ENCODE measurements at regions not wholly inside any gene's neighbourhood (a gene's known extent, or its start where the extent isn't known, plus 50 kb on each side); places are given as distances from the start of the nearest gene placed in this dataset.
"Not testable (repeated sequence)": the region's sequence is repeated elsewhere in the genome, so short reads cannot be mapped to it uniquely, and the experiment has no call there.

GRCh38 chrY:20042993-20043392 is 298.5 kb upstream of the KDM5D start:
- DNase-seq (ENCODE audit: low spot score), result no peak

DNA sequence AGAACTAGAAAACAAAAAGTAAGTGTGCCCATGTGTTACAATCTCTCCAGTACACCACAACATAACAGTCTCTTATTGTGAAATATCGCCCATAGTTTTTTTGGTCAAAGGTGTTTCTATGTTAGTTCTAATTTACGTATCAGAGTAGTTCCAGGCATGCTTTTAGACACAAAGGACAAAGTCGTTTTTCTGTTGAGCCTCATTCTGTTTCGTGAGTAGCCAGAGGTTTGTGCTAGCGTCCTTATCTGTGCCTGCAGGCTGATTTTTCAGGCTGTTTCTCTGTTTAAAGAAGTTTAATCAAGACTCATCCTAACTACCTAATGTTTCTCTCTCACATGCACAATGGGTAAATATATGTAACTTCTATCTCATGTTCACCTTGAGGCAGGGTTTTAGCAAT is 281.1 kb upstream of the KDM5D start:
- no peak for DNase-seq (ENCODE audit: low spot score)

- not testable (repeated sequence) for DNase-seq (ENCODE audit: low spot score)
Measured at GRCh38 chrY:19993410-19993809, 248.9 kb upstream of the KDM5D start.

DNA sequence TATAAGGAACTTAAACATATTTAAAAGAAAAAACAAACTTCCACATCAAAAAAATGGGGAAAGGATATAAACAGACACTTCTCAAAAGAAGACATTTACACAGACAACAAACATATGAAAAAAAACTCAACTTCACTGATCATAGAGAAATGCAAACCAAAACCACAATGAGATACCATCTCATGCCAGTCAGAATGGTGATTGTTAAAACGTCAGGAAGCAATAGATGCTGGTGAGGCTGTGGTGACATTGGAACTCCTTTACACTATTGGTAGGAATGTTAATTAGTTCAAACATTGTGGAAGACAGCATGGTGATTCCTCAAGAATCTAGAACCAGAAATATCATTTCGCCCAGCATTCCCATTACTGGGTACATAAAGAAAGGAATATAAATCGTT is 228.5 kb upstream of the KDM5D start:
- no peak for DNase-seq (ENCODE audit: low spot score)

DNA sequence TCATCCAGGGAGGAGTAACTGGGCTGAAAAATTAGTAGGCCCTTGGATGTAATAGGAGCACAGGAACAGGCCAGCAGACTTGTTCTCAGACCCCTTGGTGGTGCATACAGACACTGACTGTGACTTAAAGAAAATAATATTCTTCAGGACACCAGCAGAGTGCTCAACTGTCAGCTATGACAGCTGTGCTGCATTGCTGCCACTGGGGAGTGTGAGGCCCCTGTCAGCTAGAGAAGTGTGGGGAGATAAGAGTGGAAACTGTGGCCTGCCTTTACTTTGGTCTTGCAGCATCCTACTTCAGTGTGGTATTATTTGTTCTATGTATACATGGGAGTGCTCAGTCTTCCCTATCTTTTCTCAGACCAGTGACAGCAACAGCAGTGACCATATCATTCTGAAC is 203.2 kb upstream of the KDM5D start:
- DNase-seq (ENCODE audit: low spot score), result no peak

GRCh38 chrY:19899011-19899410 is 154.5 kb upstream of the KDM5D start:
- DNase-seq (ENCODE audit: low spot score), result no peak

- no peak for DNase-seq (ENCODE audit: low spot score)
Measured at GRCh38 chrY:19892076-19892964, 147.8 kb upstream of the KDM5D start.

DNA sequence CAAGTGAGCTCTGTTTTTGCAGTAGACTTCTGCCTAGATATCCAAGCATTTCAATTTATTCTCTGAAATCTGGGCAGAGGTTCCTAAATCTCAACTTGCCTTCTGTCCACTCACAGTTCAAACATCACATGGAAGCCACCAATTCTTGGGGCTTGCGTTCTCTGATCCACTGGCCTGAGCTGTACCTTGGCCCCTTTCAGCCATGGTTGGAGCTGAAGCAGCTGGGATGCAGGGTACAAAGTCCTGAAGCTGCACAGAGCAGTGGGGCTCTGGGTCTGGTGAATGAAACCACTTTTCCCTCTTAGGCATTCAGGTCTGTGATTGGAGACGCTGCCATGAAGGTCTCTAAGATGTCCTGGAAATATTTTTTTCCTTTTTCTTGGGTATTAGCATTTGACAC is 137.6 kb upstream of the KDM5D start:
- DNase-seq (ENCODE audit: low spot score), result no peak

- peak; percentile 18 for DNase-seq (ENCODE audit: low spot score)
Measured at GRCh38 chrY:19869715-19870114, 125.2 kb upstream of the KDM5D start.

DNA sequence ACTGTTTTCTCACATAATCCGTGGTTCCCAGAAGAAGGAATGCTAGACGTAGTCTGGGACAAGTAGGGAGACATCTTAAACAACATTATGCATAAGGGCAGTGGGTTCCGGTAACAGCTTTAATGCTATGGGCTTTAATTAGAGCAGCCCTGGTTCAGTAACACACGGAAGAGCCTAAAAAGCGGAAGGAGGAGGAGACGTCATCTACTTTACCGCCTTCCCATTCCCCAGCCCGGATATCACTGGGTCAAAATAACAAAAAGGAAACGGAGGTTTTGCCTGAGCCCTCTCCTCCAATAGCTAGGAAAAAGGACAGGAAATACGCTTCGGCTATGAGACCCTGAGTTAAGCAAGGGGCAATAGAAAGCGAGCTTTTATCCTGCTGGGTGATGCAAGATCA is 124.8 kb upstream of the KDM5D start:
- DNase-seq (ENCODE audit: low spot score), result peak; percentile 5

DNA sequence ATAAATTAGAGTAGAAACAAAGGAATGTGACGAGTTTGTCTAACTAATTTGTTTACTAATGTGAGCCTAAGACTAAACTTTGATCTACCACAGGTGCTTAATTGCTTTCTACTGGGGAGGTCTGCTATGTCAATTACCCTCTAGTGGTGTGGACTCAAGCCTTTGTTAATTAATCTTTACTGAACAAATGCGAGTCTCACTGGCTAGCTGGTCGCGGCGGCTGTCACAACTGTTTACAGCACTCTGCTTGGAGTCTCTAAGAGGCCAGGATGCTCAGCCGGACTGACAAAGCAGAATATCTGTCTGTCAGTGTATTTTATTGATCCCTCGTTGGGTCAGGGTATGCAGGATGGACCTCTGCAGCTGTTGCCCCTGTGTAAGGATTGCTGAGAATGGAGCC is 124.1 kb upstream of the KDM5D start:
- DNase-seq (ENCODE audit: low spot score), result no peak

GRCh38 chrY:19856474-19857135 is 112.1 kb upstream of the KDM5D start:
- DNase-seq (ENCODE audit: low spot score), result no peak

DNA sequence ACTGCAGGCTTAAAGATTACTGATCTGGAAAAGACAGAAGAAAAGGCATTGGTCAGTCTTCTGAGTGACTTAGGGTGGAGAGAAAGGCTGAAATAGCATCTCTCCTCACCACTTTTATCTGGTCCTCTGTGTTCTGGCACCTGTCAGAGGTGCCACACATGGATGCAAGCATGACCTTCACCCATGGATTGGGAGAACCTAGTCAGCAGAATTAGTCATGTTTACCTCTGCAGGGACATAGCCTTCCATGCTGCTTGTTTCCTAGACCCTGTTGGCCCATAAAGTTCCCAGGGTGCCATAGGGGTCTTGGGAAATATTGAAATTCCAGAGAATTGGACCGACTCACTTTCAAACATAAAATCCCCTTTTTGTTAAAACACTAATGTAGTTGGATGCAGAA is 98.4 kb upstream of the KDM5D start:
- no peak for DNase-seq (ENCODE audit: low spot score)

DNA sequence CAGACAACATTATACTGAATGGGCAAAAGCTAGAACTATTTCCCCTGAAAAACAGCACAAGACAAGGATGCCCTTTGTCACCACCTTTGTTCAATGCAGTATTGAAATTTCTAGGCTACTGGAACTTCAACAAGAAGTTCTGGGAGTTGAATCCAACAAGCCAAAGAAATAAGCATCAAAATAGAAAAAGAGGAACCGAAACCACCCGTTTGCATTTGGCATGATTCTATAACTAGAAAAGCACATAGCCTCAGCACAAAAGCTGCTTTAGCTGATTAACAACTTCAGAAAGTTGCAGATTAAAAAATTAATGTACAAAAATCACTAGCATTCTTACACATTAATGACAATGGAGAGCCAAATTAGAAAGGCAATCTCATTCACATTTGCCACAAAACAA is 79.6 kb upstream of the KDM5D start:
- DNase-seq (ENCODE audit: low spot score), result no peak

- DNase-seq (ENCODE audit: low spot score), result no peak
Measured at GRCh38 chrY:19818546-19818945, 74.0 kb upstream of the KDM5D start.

GRCh38 chrY:19816920-19817319 is 72.4 kb upstream of the KDM5D start:
- DNase-seq (ENCODE audit: low spot score), result peak; percentile 10

GRCh38 chrY:19816053-19816823 is 71.7 kb upstream of the KDM5D start:
- peak; percentile 3 for DNase-seq (ENCODE audit: low spot score)
